Memory B cell (primary cell): ENCODE measurements at regions not wholly inside any gene's neighbourhood (a gene's known extent, or its start where the extent isn't known, plus 50 kb on each side); places are given as distances from the start of the nearest gene placed in this dataset.

Source experiments
- ATAC-seq: fragments of 150-1000 bp; cut with Tn5 transposase; 2 replicates; pipeline ENCODE4 v1.10.0; 2021; ENCODE audit warnings: low read depth, mild to moderate bottlenecking, moderate library complexity
- DNase-seq, 2 donors: peaks; one replicate each; pipeline ENCODE4 v3.0.0; 2022; ENCODE audit warnings: low spot score in 2 of 2
- H3K27ac Mint-ChIP-seq: one replicate; pipeline ENCODE4 v1.8.0; 2022; ENCODE audit warnings: mild to moderate bottlenecking, moderate library complexity, mixed read lengths
- H3K27me3 Mint-ChIP-seq: one replicate; pipeline ENCODE4 v1.8.0; 2022; ENCODE audit warnings: mixed read lengths
- H3K36me3 Mint-ChIP-seq: one replicate; pipeline ENCODE4 v1.8.0; 2022; ENCODE audit warnings: mild to moderate bottlenecking, mixed read lengths
- H3K4me1 Mint-ChIP-seq: one replicate; pipeline ENCODE4 v1.8.0; 2022; ENCODE audit warnings: mixed read lengths
- H3K4me3 Mint-ChIP-seq: one replicate; pipeline ENCODE4 v1.8.0; 2022; ENCODE audit warnings: mild to moderate bottlenecking, moderate library complexity, mixed read lengths
- H3K9me3 Mint-ChIP-seq: one replicate; pipeline ENCODE4 v1.8.0; 2022; ENCODE audit warnings: mixed read lengths

- ATAC-seq, result no peak
- H3K36me3 Mint-ChIP-seq, result no peaks in the 10 kb centered on the region
- no peak overlapping the region for H3K4me3 Mint-ChIP-seq
- peaks cover 1% of the 10 kb centered on the region for H3K27me3 Mint-ChIP-seq
- no peak overlapping the region for H3K27ac Mint-ChIP-seq
- no peaks in the 10 kb centered on the region for H3K4me1 Mint-ChIP-seq
- no peak for DNase-seq
- no peaks in the 10 kb centered on the region for H3K9me3 Mint-ChIP-seq
Measured at GRCh38 chr16:73879621-73880020, 417.0 kb upstream of the PSMD7 start.

GRCh38 chr16:73878611-73879010 lies 418.0 kb upstream of the PSMD7 start:
- H3K4me1 Mint-ChIP-seq, result no peaks in the 10 kb centered on the region
- peaks cover 1% of the 10 kb centered on the region for H3K27me3 Mint-ChIP-seq
- DNase-seq (no peak), ATAC-seq (no peak)
- H3K4me3 Mint-ChIP-seq, result no peak overlapping the region
- H3K36me3 Mint-ChIP-seq, result no peaks in the 10 kb centered on the region
- no peak overlapping the region for H3K27ac Mint-ChIP-seq
- no peaks in the 10 kb centered on the region for H3K9me3 Mint-ChIP-seq

- H3K27ac Mint-ChIP-seq, result no peak overlapping the region
- H3K36me3 Mint-ChIP-seq, result no peaks in the 10 kb centered on the region
- no peaks in the 10 kb centered on the region for H3K4me1 Mint-ChIP-seq
- H3K4me3 Mint-ChIP-seq, result no peak overlapping the region
- no peak for ATAC-seq
- H3K9me3 Mint-ChIP-seq, result no peaks in the 10 kb centered on the region
- DNase-seq, result no peak
- peaks cover 1% of the 10 kb centered on the region for H3K27me3 Mint-ChIP-seq
Measured at GRCh38 chr16:73877150-73877549, 419.5 kb upstream of the PSMD7 start.

GRCh38 chr16:73875996-73876690 lies 420.5 kb upstream of the PSMD7 start:
- DNase-seq (no peak), ATAC-seq (no peak)
- H3K9me3 Mint-ChIP-seq, result no peaks in the 10 kb centered on the region
- H3K4me3 Mint-ChIP-seq, result no peak overlapping the region
- H3K36me3 Mint-ChIP-seq, result no peaks in the 10 kb centered on the region
- H3K27me3 Mint-ChIP-seq, result peaks cover 1% of the 10 kb centered on the region
- H3K27ac Mint-ChIP-seq, result no peak overlapping the region
- H3K4me1 Mint-ChIP-seq, result no peaks in the 10 kb centered on the region

- DNase-seq (no peak), ATAC-seq (no peak)
- no peaks in the 10 kb centered on the region for H3K27me3 Mint-ChIP-seq
- H3K4me1 Mint-ChIP-seq, result no peaks in the 10 kb centered on the region
- H3K36me3 Mint-ChIP-seq, result no peaks in the 10 kb centered on the region
- no peaks in the 10 kb centered on the region for H3K9me3 Mint-ChIP-seq
- H3K4me3 Mint-ChIP-seq, result no peak overlapping the region
- no peak overlapping the region for H3K27ac Mint-ChIP-seq
Measured at GRCh38 chr16:73874324-73874723, 422.3 kb upstream of the PSMD7 start.

GRCh38 chr16:73873643-73874042 lies 423.0 kb upstream of the PSMD7 start:
- no peak overlapping the region for H3K4me3 Mint-ChIP-seq
- H3K27me3 Mint-ChIP-seq, result no peaks in the 10 kb centered on the region
- H3K9me3 Mint-ChIP-seq, result no peaks in the 10 kb centered on the region
- ATAC-seq (no peak), DNase-seq (no peak)
- no peak overlapping the region for H3K27ac Mint-ChIP-seq
- H3K36me3 Mint-ChIP-seq, result no peaks in the 10 kb centered on the region
- H3K4me1 Mint-ChIP-seq, result no peaks in the 10 kb centered on the region

GRCh38 chr16:73872856-73873255 lies 423.8 kb upstream of the PSMD7 start:
- H3K27me3 Mint-ChIP-seq, result no peaks in the 10 kb centered on the region
- H3K36me3 Mint-ChIP-seq, result no peaks in the 10 kb centered on the region
- DNase-seq (no peak), ATAC-seq (no peak)
- H3K9me3 Mint-ChIP-seq, result no peaks in the 10 kb centered on the region
- no peak overlapping the region for H3K27ac Mint-ChIP-seq
- H3K4me1 Mint-ChIP-seq, result no peaks in the 10 kb centered on the region
- no peak overlapping the region for H3K4me3 Mint-ChIP-seq

GRCh38 chr16:73871088-73871733 lies 425.4 kb upstream of the PSMD7 start:
- H3K27me3 Mint-ChIP-seq, result no peaks in the 10 kb centered on the region
- H3K4me3 Mint-ChIP-seq, result no peak overlapping the region
- H3K36me3 Mint-ChIP-seq, result no peaks in the 10 kb centered on the region
- ATAC-seq (no peak), DNase-seq (no peak)
- no peaks in the 10 kb centered on the region for H3K4me1 Mint-ChIP-seq
- no peak overlapping the region for H3K27ac Mint-ChIP-seq
- no peaks in the 10 kb centered on the region for H3K9me3 Mint-ChIP-seq

GRCh38 chr16:73869126-73869525 lies 427.5 kb upstream of the PSMD7 start:
- H3K9me3 Mint-ChIP-seq, result peaks cover 1% of the 10 kb centered on the region
- H3K36me3 Mint-ChIP-seq, result no peaks in the 10 kb centered on the region
- ATAC-seq (no peak), DNase-seq (no peak)
- H3K27ac Mint-ChIP-seq, result no peak overlapping the region
- H3K4me3 Mint-ChIP-seq, result no peak overlapping the region
- H3K4me1 Mint-ChIP-seq, result no peaks in the 10 kb centered on the region
- no peaks in the 10 kb centered on the region for H3K27me3 Mint-ChIP-seq

GRCh38 chr16:73864868-73865267 lies 431.7 kb upstream of the PSMD7 start:
- H3K4me3 Mint-ChIP-seq, result no peak overlapping the region
- H3K27ac Mint-ChIP-seq, result no peak overlapping the region
- no peaks in the 10 kb centered on the region for H3K27me3 Mint-ChIP-seq
- no peaks in the 10 kb centered on the region for H3K4me1 Mint-ChIP-seq
- DNase-seq (no peak), ATAC-seq (no peak)
- H3K9me3 Mint-ChIP-seq, result peaks cover 2% of the 10 kb centered on the region
- H3K36me3 Mint-ChIP-seq, result no peaks in the 10 kb centered on the region

GRCh38 chr16:73858326-73858725 lies 438.3 kb upstream of the PSMD7 start:
- no peak overlapping the region for H3K27ac Mint-ChIP-seq
- DNase-seq (no peak), ATAC-seq (no peak)
- no peaks in the 10 kb centered on the region for H3K9me3 Mint-ChIP-seq
- H3K4me1 Mint-ChIP-seq, result no peaks in the 10 kb centered on the region
- no peaks in the 10 kb centered on the region for H3K36me3 Mint-ChIP-seq
- H3K4me3 Mint-ChIP-seq, result no peak overlapping the region
- H3K27me3 Mint-ChIP-seq, result no peaks in the 10 kb centered on the region

GRCh38 chr16:73853968-73854367 lies 442.6 kb upstream of the PSMD7 start:
- no peak overlapping the region for H3K4me3 Mint-ChIP-seq
- H3K4me1 Mint-ChIP-seq, result no peaks in the 10 kb centered on the region
- DNase-seq (no peak), ATAC-seq (no peak)
- H3K9me3 Mint-ChIP-seq, result no peaks in the 10 kb centered on the region
- no peaks in the 10 kb centered on the region for H3K27me3 Mint-ChIP-seq
- no peaks in the 10 kb centered on the region for H3K36me3 Mint-ChIP-seq
- no peak overlapping the region for H3K27ac Mint-ChIP-seq

GRCh38 chr16:73852561-73852960 lies 444.1 kb upstream of the PSMD7 start:
- no peaks in the 10 kb centered on the region for H3K9me3 Mint-ChIP-seq
- H3K36me3 Mint-ChIP-seq, result no peaks in the 10 kb centered on the region
- H3K27me3 Mint-ChIP-seq, result no peaks in the 10 kb centered on the region
- H3K27ac Mint-ChIP-seq, result no peak overlapping the region
- H3K4me1 Mint-ChIP-seq, result no peaks in the 10 kb centered on the region
- H3K4me3 Mint-ChIP-seq, result no peak overlapping the region
- ATAC-seq (no peak), DNase-seq (no peak)

- H3K9me3 Mint-ChIP-seq, result peaks cover 3% of the 10 kb centered on the region
- DNase-seq (no peak), ATAC-seq (no peak)
- no peaks in the 10 kb centered on the region for H3K27me3 Mint-ChIP-seq
- H3K27ac Mint-ChIP-seq, result no peak overlapping the region
- no peak overlapping the region for H3K4me3 Mint-ChIP-seq
- H3K4me1 Mint-ChIP-seq, result no peaks in the 10 kb centered on the region
- no peaks in the 10 kb centered on the region for H3K36me3 Mint-ChIP-seq
Measured at GRCh38 chr16:73848993-73849392, 447.6 kb upstream of the PSMD7 start.

GRCh38 chr16:73847090-73847489 lies 449.5 kb upstream of the PSMD7 start:
- ATAC-seq (no peak), DNase-seq (no peak)
- H3K27me3 Mint-ChIP-seq, result no peaks in the 10 kb centered on the region
- H3K4me3 Mint-ChIP-seq, result no peak overlapping the region
- H3K27ac Mint-ChIP-seq, result no peak overlapping the region
- no peaks in the 10 kb centered on the region for H3K36me3 Mint-ChIP-seq
- H3K9me3 Mint-ChIP-seq, result peaks cover 3% of the 10 kb centered on the region
- no peaks in the 10 kb centered on the region for H3K4me1 Mint-ChIP-seq
